GM12878 (cell line): ENCODE measurements at regions not wholly inside any gene's neighbourhood (a gene's known extent, or its start where the extent isn't known, plus 50 kb on each side); places are given as distances from the start of the nearest gene placed in this dataset.

Source experiments
- ATAC-seq: fragments of 200-7000 bp; cut with Tn5 transposase; 3 replicates; pipeline ENCODE4 v1.9.1; 2020; ENCODE audit warnings: mild to moderate bottlenecking, moderate library complexity
- BruUV-seq: library from RNA; stranded (reverse); fragments of 400-500 nt; replicated peaks from 2 replicates; lab custom pipeline; 2021; lab: Mats Ljungman, UMichigan
- CTCF ChIA-PET: fragments of 300-600 bp; sonication (Branson Sonifier 250); formaldehyde crosslinking; extraction: SDS; loops from one replicate; lab custom pipeline; 2021; ENCODE audit warnings: inconsistent platforms; lab: Yijun Ruan, JAX
- POLR2A ChIA-PET: fragments of 350-600 bp; formaldehyde crosslinking; extraction: SDS; loops from one replicate; lab custom pipeline; 2021; ENCODE audit warnings: inconsistent platforms; lab: Charles Lee
- RAD21 ChIA-PET: fragments of 300-600 bp; sonication (Branson Sonifier 250); formaldehyde crosslinking; loops from one replicate; lab custom pipeline; 2023; ENCODE audit warnings: antibody characterized with exemption; ENCODE audit not compliant: unreplicated experiment; lab: Charles Lee
- SMC1A ChIA-PET: fragments of 300-600 bp; sonication (Branson Sonifier 250); formaldehyde crosslinking; loops from one replicate; lab custom pipeline; 2023; ENCODE audit not compliant: unreplicated experiment, uncharacterized antibody; lab: Charles Lee
- DNase-seq: peaks from one replicate; pipeline ENCODE4 v3.0.0-alpha.2; 2011; ENCODE audit warnings: low read depth, low spot score
- FAIRE-seq: peaks from 3 replicates; lab custom pipeline; 2011; peaks lifted over from hg19 to GRCh38; lab: Jason Lieb, UNC
- H2AFZ ChIP-seq: 2 replicates; pipeline ENCODE4 v1.6.0; 2011; ENCODE audit warnings: low read depth, low read length, control low read depth; ENCODE audit not compliant: control insufficient read depth
- H3K27ac ChIP-seq: 2 replicates; pipeline ENCODE4 v1.5.1; 2011; ENCODE audit warnings: control low read depth; ENCODE audit not compliant: control insufficient read depth, insufficient read depth
- H3K27me3 ChIP-seq, 2 experiments: replicated peaks in 1 of 2; 2 replicates each; pipeline versions ENCODE4 v1.6.0 to v1.6.1; 2011; ENCODE audit warnings: low read length in 1 of 2; ENCODE audit not compliant: control insufficient read depth in 2 of 2, insufficient read depth in 2 of 2
- H3K36me3 ChIP-seq, 2 experiments: 2 replicates each; pipeline ENCODE4 v1.5.1; 2011; ENCODE audit warnings: low read length in 1 of 2; ENCODE audit not compliant: control insufficient read depth in 2 of 2, insufficient read depth in 2 of 2
- H3K4me1 ChIP-seq: 2 replicates; pipeline ENCODE4 v1.6.1; 2011; ENCODE audit warnings: mild to moderate bottlenecking, low read length, moderate library complexity, mixed read lengths; ENCODE audit not compliant: control insufficient read depth, insufficient read depth
- H3K4me2 ChIP-seq: 2 replicates; pipeline ENCODE4 v1.6.0; 2011; ENCODE audit warnings: control low read depth; ENCODE audit not compliant: control insufficient read depth, insufficient read depth
- H3K4me3 ChIP-seq: fragments of 200-600 bp; sonication (generic); 2 replicates; pipeline ENCODE4 v1.5.1; 2016
- H3K79me2 ChIP-seq: 2 replicates; pipeline ENCODE4 v1.6.0; 2011; ENCODE audit warnings: low read length; ENCODE audit not compliant: control insufficient read depth, insufficient read depth
- H3K9ac ChIP-seq: 2 replicates; pipeline ENCODE4 v1.8.0; 2011; ENCODE audit warnings: low read length, control low read depth, mixed read lengths; ENCODE audit not compliant: control insufficient read depth, insufficient read depth
- H3K9me3 ChIP-seq: replicated peaks from 3 replicates; pipeline ENCODE4 v1.5.1; 2011; ENCODE audit warnings: mild to moderate bottlenecking, low read length; ENCODE audit not compliant: control insufficient read depth, insufficient read depth
- H4K20me1 ChIP-seq: 2 replicates; pipeline ENCODE4 v1.6.0; 2011; ENCODE audit not compliant: control insufficient read depth, insufficient read depth
- ESRRA ChIP-seq: IDR thresholded peaks from 2 replicates; pipeline ENCODE4 v1.6.1; 2012; ENCODE audit warnings: mild to moderate bottlenecking, low read length, improper control_type of control experiment
- HCFC1 ChIP-seq: fragments of 150-350 bp; IDR thresholded peaks from 2 replicates; pipeline ENCODE4 v1.6.1; 2014; ENCODE audit warnings: low read length
- JUND ChIP-seq: IDR thresholded peaks from 2 replicates; pipeline ENCODE4 v1.6.1; 2012; ENCODE audit warnings: low read depth, mild to moderate bottlenecking, low read length, improper control_type of control experiment, moderate library complexity
- MXI1 ChIP-seq: fragments of 150-350 bp; IDR thresholded peaks from 2 replicates; pipeline ENCODE4 v1.6.1; 2011; ENCODE audit warnings: low read depth, mild to moderate bottlenecking, inconsistent platforms, low read length, improper control_type of control experiment
- MYB ChIP-seq: fragments of 150-350 bp; IDR thresholded peaks from 2 replicates; pipeline ENCODE4 v1.6.1; 2014; ENCODE audit warnings: mild to moderate bottlenecking, low read depth, low read length, borderline replicate concordance
- PML ChIP-seq: IDR thresholded peaks from 2 replicates; pipeline ENCODE4 v1.6.1; 2012; ENCODE audit warnings: low read length, inconsistent platforms
- POLR2AphosphoS5 ChIP-seq: IDR thresholded peaks from 2 replicates; pipeline ENCODE4 v1.6.1; 2011; ENCODE audit warnings: mild to moderate bottlenecking, low read length, inconsistent platforms
- RBBP5 ChIP-seq: fragments of 200-600 bp; sonication (generic); conservative IDR thresholded peaks from 2 replicates; pipeline ENCODE4 v1.6.1; 2016
- ZSCAN29 ChIP-seq: fragments of 450-650 bp; IDR thresholded peaks from 2 replicates; pipeline ENCODE4 v1.6.1; 2017; ENCODE audit warnings: mild to moderate bottlenecking, moderate library complexity
- WGBS: methylation state at CpG from one replicate; pipeline ENCODE4 v1.1.6; 2016; ENCODE audit warnings: low lambda C conversion rate; ENCODE audit not compliant: insufficient replicate concordance, insufficient coverage; ENCODE audit errors: missing lambda C conversion rate; 5-methylcytosine and 5-hydroxymethylcytosine counted together
- in situ Hi-C: fragments of 300-500 bp; cut with MboI; formaldehyde crosslinking; loops from 9 replicates; pipeline ENCODE4 v1.14.3; 2018; ENCODE audit warnings: mixed read lengths
- intact Hi-C: fragments of 100-400 bp; cut with micrococcal nuclease; formaldehyde crosslinking; loops from one replicate; pipeline ENCODE4 v1.14.2; 2022; ENCODE audit not compliant: unreplicated experiment
- TF ChIP-seq, protein P1 (sequence below): IDR thresholded peaks from 2 replicates; pipeline ENCODE4 v1.6.1; 2012; ENCODE audit warnings: low read depth, low read length, improper control_type of control experiment
- TF ChIP-seq, protein P2 (sequence below): IDR thresholded peaks from 2 replicates; pipeline ENCODE4 v1.6.1; 2012; ENCODE audit warnings: low read depth, low read length, improper control_type of control experiment
- TF ChIP-seq, protein P3 (sequence below): fragments of 450-650 bp; IDR thresholded peaks from 2 replicates; pipeline ENCODE4 v1.6.1; 2016; ENCODE audit warnings: mild to moderate bottlenecking
- TF ChIP-seq, protein P4 (sequence below): IDR thresholded peaks from 2 replicates; pipeline ENCODE4 v1.6.1; 2012; ENCODE audit warnings: low read length, inconsistent platforms

DNA sequence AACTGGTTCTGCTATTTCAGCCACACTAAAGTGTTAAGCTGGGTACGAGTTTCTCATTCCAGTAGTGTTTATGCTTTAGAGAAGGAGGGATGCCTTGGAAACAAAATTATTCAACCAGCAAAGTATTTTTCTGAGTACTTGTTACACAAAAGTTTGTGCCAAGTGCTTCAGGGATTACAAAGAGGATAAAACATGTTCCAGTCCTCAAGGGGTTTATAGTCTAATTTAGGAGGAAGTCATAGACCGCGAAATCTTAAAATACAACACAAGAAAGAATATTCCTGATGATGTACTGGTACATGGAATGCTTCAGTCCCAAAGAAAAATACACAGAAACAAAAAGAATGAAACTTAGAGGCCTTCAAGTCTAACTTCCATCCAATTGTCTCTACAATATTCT is 85.4 kb upstream of the NR4A3 start:
- no peaks in the 10 kb centered on the region for H3K79me2 ChIP-seq
- H3K9me3 ChIP-seq, result no peaks in the 10 kb centered on the region
- WGBS, result 44% methylated on average over 3 of the region's 3 CpGs
- no peak for ATAC-seq
- H3K4me1 ChIP-seq, result no peaks in the 10 kb centered on the region
- ChIA-PET POLR2A (no interaction called here), CTCF (no interaction called here), SMC1A (no interaction called here), RAD21 (no interaction called here)
- intact Hi-C loops (no loop called here), in situ Hi-C loops (no loop called here)
- TF ChIP-seq ZSCAN29, result no peak
- TF ChIP-seq JUND, result no peak
- TF ChIP-seq, protein P1, sequence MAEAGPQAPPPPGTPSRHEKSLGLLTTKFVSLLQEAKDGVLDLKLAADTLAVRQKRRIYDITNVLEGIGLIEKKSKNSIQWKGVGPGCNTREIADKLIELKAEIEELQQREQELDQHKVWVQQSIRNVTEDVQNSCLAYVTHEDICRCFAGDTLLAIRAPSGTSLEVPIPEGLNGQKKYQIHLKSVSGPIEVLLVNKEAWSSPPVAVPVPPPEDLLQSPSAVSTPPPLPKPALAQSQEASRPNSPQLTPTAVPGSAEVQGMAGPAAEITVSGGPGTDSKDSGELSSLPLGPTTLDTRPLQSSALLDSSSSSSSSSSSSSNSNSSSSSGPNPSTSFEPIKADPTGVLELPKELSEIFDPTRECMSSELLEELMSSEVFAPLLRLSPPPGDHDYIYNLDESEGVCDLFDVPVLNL, result no peak
- TF ChIP-seq, protein P2, sequence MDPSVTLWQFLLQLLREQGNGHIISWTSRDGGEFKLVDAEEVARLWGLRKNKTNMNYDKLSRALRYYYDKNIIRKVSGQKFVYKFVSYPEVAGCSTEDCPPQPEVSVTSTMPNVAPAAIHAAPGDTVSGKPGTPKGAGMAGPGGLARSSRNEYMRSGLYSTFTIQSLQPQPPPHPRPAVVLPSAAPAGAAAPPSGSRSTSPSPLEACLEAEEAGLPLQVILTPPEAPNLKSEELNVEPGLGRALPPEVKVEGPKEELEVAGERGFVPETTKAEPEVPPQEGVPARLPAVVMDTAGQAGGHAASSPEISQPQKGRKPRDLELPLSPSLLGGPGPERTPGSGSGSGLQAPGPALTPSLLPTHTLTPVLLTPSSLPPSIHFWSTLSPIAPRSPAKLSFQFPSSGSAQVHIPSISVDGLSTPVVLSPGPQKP, result no peak
- TF ChIP-seq RBBP5, result no peak
- TF ChIP-seq HCFC1, result no peak
- TF ChIP-seq MYB, result no peak
- TF ChIP-seq MXI1, result no peak
- TF ChIP-seq POLR2AphosphoS5, result no peak
- TF ChIP-seq, protein P3, sequence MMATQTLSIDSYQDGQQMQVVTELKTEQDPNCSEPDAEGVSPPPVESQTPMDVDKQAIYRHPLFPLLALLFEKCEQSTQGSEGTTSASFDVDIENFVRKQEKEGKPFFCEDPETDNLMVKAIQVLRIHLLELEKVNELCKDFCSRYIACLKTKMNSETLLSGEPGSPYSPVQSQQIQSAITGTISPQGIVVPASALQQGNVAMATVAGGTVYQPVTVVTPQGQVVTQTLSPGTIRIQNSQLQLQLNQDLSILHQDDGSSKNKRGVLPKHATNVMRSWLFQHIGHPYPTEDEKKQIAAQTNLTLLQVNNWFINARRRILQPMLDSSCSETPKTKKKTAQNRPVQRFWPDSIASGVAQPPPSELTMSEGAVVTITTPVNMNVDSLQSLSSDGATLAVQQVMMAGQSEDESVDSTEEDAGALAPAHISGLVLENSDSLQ, result no peak
- TF ChIP-seq, protein P4, sequence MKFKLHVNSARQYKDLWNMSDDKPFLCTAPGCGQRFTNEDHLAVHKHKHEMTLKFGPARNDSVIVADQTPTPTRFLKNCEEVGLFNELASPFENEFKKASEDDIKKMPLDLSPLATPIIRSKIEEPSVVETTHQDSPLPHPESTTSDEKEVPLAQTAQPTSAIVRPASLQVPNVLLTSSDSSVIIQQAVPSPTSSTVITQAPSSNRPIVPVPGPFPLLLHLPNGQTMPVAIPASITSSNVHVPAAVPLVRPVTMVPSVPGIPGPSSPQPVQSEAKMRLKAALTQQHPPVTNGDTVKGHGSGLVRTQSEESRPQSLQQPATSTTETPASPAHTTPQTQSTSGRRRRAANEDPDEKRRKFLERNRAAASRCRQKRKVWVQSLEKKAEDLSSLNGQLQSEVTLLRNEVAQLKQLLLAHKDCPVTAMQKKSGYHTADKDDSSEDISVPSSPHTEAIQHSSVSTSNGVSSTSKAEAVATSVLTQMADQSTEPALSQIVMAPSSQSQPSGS, result no peak
- no peak for TF ChIP-seq ESRRA
- no peak for TF ChIP-seq PML
- no peak overlapping the region for H3K4me2 ChIP-seq
- no peak for DNase-seq
- H4K20me1 ChIP-seq, result no peaks in the 10 kb centered on the region
- H3K36me3 ChIP-seq, result no peaks in the 10 kb centered on the region
- no TSS peak for BruUV-seq
- H2AFZ ChIP-seq, result no peak overlapping the region
- H3K9ac ChIP-seq, result no peak overlapping the region
- no peak for FAIRE-seq
- no peak overlapping the region for H3K27ac ChIP-seq
- H3K4me3 ChIP-seq, result no peak overlapping the region
- H3K27me3 ChIP-seq, result no peaks in the 10 kb centered on the region
